ENCODE measurements at regions not wholly inside any gene's neighbourhood (a gene's known extent, or its start where the extent isn't known, plus 50 kb on each side); places are given as distances from the start of the nearest gene placed in this dataset.

- Histone ChIP-seq H3K36me3 (replicated peaks in 1 of 2; ENCODE audit: control insufficient read depth in 1 of 2, insufficient read depth in 2 of 2, low read length in 1 of 2) (no peaks in the 10 kb centered on the region), H3K4me3 (ENCODE audit: low read depth in 2 of 2, low read length in 1 of 2) (no peak overlapping the region), H3K79me2 (ENCODE audit: insufficient read depth) (no peaks in the 10 kb centered on the region), H3K27me3 (ENCODE audit: insufficient read depth) (no peaks in the 10 kb centered on the region), H3K9me2 (no peaks in the 10 kb centered on the region), H3K9ac (no peak overlapping the region), H2AFZ (ENCODE audit: low read depth) (no peak overlapping the region), H3F3A (replicated peaks; ENCODE audit: insufficient read depth) (peaks cover 2% of the 10 kb centered on the region), H3K4me1 (ENCODE audit: control insufficient read depth in 1 of 2, insufficient read depth in 2 of 2, low read depth in 1 of 2, low read length in 1 of 2) (no peaks in the 10 kb centered on the region), H3K9me3 (no peaks in the 10 kb centered on the region), H3K4me2 (no peak overlapping the region), H4K20me1 (ENCODE audit: insufficient read depth) (no peaks in the 10 kb centered on the region), H3K27ac (ENCODE audit: low read depth in 2 of 2, low read length in 1 of 2) (no peak overlapping the region)
- ChIA-PET CTCF (no interaction called here), POLR2A (no interaction called here)
- no peak for DNase-seq
- TF ChIP-seq GABPA (IDR thresholded peaks at IDR 0.05; ENCODE audit: low read depth), result no peak
- no peak for TF ChIP-seq TAF1 (IDR thresholded peaks at IDR 0.05; ENCODE audit: borderline replicate concordance, low read depth, low read length)
- no peak for TF ChIP-seq EP300 (IDR thresholded peaks at IDR 0.05; ENCODE audit: borderline replicate concordance in 1 of 2, low read depth in 1 of 2, low read length in 1 of 2)
- TF ChIP-seq TEAD4 (IDR thresholded peaks at IDR 0.05; ENCODE audit: borderline replicate concordance, insufficient read depth), result no peak
These were observed 787.9 kb upstream of the KLHL1 start for GRCh38 chr13:70896136-70896535.

- peaks cover 6% of the 10 kb centered on the region for H3F3A ChIP-seq (replicated peaks; ENCODE audit: insufficient read depth)
- H3K4me1 ChIP-seq (ENCODE audit: control insufficient read depth in 1 of 2, insufficient read depth in 2 of 2, low read depth in 1 of 2, low read length in 1 of 2), result no peaks in the 10 kb centered on the region
- H3K9ac ChIP-seq, result no peak overlapping the region
- CTCF ChIA-PET, result no interaction called here
- no peak overlapping the region for H3K27ac ChIP-seq (ENCODE audit: low read depth in 2 of 2, low read length in 1 of 2)
- WGBS (ENCODE audit: low lambda C conversion rate), result 62% methylated on average over 3 of the region's 3 CpGs
- no peak overlapping the region for H2AFZ ChIP-seq (ENCODE audit: low read depth)
- H3K79me2 ChIP-seq (ENCODE audit: insufficient read depth), result no peaks in the 10 kb centered on the region
- POLR2A ChIA-PET, result no interaction called here
- no peak overlapping the region for H3K4me3 ChIP-seq (ENCODE audit: low read depth in 2 of 2, low read length in 1 of 2)
- no peaks in the 10 kb centered on the region for H3K9me2 ChIP-seq
- TF ChIP-seq SMC3 (IDR thresholded peaks at IDR 0.05; ENCODE audit: low read depth, low read length) (no peak), FOXJ3 (CRISPR knock-in tag; IDR thresholded peaks at IDR 0.05) (no peak), RFX5 (IDR thresholded peaks at IDR 0.05; ENCODE audit: low read length) (no peak), TAF1 (IDR thresholded peaks at IDR 0.05; ENCODE audit: borderline replicate concordance, low read depth, low read length) (no peak), RAD21 (IDR thresholded peaks at IDR 0.05; ENCODE audit: low read length) (no peak)
- no peak for DNase-seq
- H4K20me1 ChIP-seq (ENCODE audit: insufficient read depth), result no peaks in the 10 kb centered on the region
- no peaks in the 10 kb centered on the region for H3K36me3 ChIP-seq (replicated peaks in 1 of 2; ENCODE audit: control insufficient read depth in 1 of 2, insufficient read depth in 2 of 2, low read length in 1 of 2)
- no peaks in the 10 kb centered on the region for H3K9me3 ChIP-seq
- H3K27me3 ChIP-seq (ENCODE audit: insufficient read depth), result no peaks in the 10 kb centered on the region
- H3K4me2 ChIP-seq, result no peak overlapping the region
These were observed 787.3 kb upstream of the KLHL1 start for GRCh38 chr13:70895599-70895998.

DNA sequence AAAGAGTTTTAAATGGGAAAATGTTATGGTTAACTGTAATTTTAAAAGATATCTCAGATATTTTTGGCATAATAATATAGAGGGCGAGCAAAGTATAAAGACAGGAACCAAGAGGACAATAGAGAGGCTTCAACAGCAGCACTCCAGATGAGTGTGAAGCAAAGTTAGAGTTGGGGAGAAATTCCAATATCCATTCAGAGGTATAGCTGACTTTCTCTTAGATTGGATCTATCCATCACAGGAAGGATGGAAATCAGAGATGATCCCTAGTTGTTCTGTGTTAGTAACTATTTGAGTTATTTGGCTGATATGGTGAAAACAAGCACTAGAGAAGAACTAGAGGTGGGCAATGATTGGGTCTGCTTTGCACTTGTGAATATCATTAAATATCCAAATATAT is 786.0 kb upstream of the KLHL1 start:
- CTCF ChIA-PET, result no interaction called here
- Histone ChIP-seq H3K4me3 (ENCODE audit: low read depth in 2 of 2, low read length in 1 of 2) (no peak overlapping the region), H2AFZ (ENCODE audit: low read depth) (0 out of 2 replicates have a peak overlapping the region, but pooled peaks have one; percentile 12), H3K9ac (no peak overlapping the region), H4K20me1 (ENCODE audit: insufficient read depth) (no peaks in the 10 kb centered on the region), H3K36me3 (replicated peaks in 1 of 2; ENCODE audit: control insufficient read depth in 1 of 2, insufficient read depth in 2 of 2, low read length in 1 of 2) (no peaks in the 10 kb centered on the region), H3K27me3 (ENCODE audit: insufficient read depth) (no peaks in the 10 kb centered on the region), H3K79me2 (ENCODE audit: insufficient read depth) (no peaks in the 10 kb centered on the region), H3K4me1 (ENCODE audit: control insufficient read depth in 1 of 2, insufficient read depth in 2 of 2, low read depth in 1 of 2, low read length in 1 of 2) (no peaks in the 10 kb centered on the region), H3F3A (replicated peaks; ENCODE audit: insufficient read depth) (peaks cover 6% of the 10 kb centered on the region), H3K27ac (ENCODE audit: low read depth in 2 of 2, low read length in 1 of 2) (no peak overlapping the region), H3K9me2 (no peaks in the 10 kb centered on the region), H3K4me2 (no peak overlapping the region), H3K9me3 (no peaks in the 10 kb centered on the region)
- no peak for DNase-seq
- TF ChIP-seq FOSL2 (IDR thresholded peaks at IDR 0.05; ENCODE audit: borderline replicate concordance, low read depth) (no peak), RXRA (IDR thresholded peaks at IDR 0.05; ENCODE audit: borderline replicate concordance, low read depth) (no peak)
- 54% methylated on average over 1 of the region's 1 CpG for WGBS (ENCODE audit: low lambda C conversion rate)
- POLR2A ChIA-PET, result no interaction called here
